Hepatocyte (in vitro differentiated cells): ENCODE measurements at regions not wholly inside any gene's neighbourhood (a gene's known extent, or its start where the extent isn't known, plus 50 kb on each side); places are given as distances from the start of the nearest gene placed in this dataset.

ENCODE experiments used
- CTCF ChIP-seq: fragments of 200-600 bp; sonication (generic); IDR thresholded peaks from 2 replicates; pipeline ENCODE4 v1.5.1; 2016; ENCODE audit warnings: antibody characterized with exemption, mild to moderate bottlenecking; ENCODE audit not compliant: poor library complexity
- EZH2phosphoT487 ChIP-seq: fragments of 200-600 bp; sonication (generic); IDR thresholded peaks from one replicate; pipeline ENCODE4 v1.6.1; 2018; ENCODE audit warnings: antibody characterized with exemption, mild to moderate bottlenecking, low read depth, moderate library complexity; ENCODE audit not compliant: unreplicated experiment, severe bottlenecking

DNA sequence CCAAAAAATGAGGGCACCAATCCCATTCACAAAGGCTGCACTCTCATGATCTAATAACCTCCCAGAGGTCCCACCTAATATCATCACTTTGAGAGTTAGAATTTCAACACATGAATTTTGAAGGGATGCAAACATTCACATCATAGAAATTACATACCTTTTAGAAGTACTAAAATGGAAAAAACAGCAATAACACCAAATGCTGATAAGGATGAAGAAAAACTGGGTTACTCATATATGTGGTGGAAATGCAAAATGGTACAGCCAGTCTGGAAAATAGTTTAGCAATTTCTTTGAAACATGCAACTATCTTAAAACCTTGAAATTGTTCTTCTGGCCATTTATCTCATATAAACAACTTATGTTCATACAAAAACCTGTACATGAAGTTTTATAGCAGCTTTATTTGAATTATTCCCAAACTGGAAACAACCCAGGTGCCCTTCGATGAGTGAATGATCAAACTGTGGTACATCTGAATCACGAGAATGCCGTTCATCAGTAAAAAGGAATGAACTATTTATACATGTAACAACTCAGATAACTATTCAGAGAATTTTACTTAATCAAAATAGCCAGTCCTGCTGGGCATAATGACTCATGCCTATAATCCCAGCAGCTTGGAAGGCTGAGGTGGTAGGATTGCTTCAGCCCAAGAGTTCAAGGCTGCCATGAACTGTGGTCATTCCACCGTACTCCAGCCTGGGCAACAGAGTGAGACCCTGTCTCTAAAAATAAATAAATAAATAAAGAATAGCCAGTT lies 109.4 kb upstream of the SSTR1 start:
- no peak for TF ChIP-seq EZH2phosphoT487
- no peak for TF ChIP-seq CTCF
